ENCODE measurements at regions not wholly inside any gene's neighbourhood (a gene's known extent, or its start where the extent isn't known, plus 50 kb on each side); places are given as distances from the start of the nearest gene placed in this dataset.

DNA sequence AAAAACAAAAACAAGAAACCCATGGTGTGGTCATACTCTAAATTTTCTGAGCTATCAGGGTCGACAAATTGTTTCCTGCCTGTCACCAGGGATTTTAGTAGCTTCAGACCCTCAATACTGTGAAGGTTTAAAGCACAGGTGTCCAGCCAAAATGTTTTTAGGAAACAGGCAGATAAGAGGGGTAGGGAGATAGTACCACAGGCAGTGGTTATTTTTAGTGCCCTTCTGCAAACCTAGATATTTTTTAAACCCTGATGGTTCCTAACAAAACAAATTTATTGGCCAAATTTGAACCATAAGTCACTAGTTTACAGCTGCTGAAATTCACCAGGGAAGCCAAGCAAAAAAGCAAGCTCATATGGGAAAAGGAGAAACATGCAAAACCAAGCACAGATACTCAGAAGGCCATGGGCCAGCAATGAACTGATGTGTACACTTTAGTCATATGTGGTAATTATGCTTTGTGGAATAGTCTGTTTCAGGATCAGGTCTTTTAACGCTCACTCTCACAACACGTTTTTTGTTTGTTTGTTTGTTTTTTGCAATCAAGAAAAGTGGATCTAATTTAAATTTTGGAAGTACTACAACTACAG lies 156.8 kb upstream of the STK17B start:
- no peak overlapping the region for H3K4me2 ChIP-seq
- H3K36me3 ChIP-seq (replicated peaks; ENCODE audit: insufficient read depth, low read depth) = no peaks in the 10 kb centered on the region
- no peaks in the 10 kb centered on the region for H3K79me2 ChIP-seq

DNA sequence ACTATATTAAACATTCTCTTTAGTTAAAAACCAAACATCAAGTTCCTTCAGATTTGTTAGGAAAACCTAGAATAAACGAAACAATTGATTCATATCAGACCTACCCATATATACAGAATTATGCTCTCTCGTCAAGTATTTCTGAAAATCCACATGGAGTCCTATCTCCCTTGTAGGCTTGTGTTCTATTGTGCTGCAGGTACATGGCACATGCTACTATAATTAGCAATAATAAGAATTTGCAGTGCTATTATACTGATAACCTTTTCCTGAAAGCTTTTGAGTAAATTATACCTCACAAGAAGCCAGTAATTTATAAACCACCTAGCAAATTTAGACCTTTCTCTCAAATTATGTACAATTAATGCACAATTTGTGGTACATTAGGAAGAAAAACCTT lies 158.6 kb upstream of the STK17B start:
- 86% methylated on average over 2 of the region's 2 CpGs for WGBS (ENCODE audit: low lambda C conversion rate, missing lambda C conversion rate)

More for the DNA sequence above, 156.8 kb upstream of the STK17B start:
- no peak overlapping the region for H3K4me3 ChIP-seq
- H3K9me3 ChIP-seq (ENCODE audit: low read depth) = no peaks in the 10 kb centered on the region
- no peak overlapping the region for H3K27ac ChIP-seq
- DNase-seq (ENCODE audit: low spot score) = no peak
- WGBS (ENCODE audit: low lambda C conversion rate, missing lambda C conversion rate) = 80% methylated on average over 3 of the region's 3 CpGs
- no peak overlapping the region for H2AFZ ChIP-seq
- no peaks in the 10 kb centered on the region for H3K4me1 ChIP-seq (ENCODE audit: insufficient read depth)
- no peaks in the 10 kb centered on the region for H4K20me1 ChIP-seq (ENCODE audit: insufficient read depth, poor library complexity, severe bottlenecking)
- no peaks in the 10 kb centered on the region for H3K9me2 ChIP-seq (replicated peaks; ENCODE audit: insufficient read depth)
- no peaks in the 10 kb centered on the region for H3K27me3 ChIP-seq
- no peak for TF ChIP-seq EZH2 (IDR thresholded peaks at IDR 0.05; ENCODE audit: borderline replicate concordance)
- TF ChIP-seq, protein P1, sequence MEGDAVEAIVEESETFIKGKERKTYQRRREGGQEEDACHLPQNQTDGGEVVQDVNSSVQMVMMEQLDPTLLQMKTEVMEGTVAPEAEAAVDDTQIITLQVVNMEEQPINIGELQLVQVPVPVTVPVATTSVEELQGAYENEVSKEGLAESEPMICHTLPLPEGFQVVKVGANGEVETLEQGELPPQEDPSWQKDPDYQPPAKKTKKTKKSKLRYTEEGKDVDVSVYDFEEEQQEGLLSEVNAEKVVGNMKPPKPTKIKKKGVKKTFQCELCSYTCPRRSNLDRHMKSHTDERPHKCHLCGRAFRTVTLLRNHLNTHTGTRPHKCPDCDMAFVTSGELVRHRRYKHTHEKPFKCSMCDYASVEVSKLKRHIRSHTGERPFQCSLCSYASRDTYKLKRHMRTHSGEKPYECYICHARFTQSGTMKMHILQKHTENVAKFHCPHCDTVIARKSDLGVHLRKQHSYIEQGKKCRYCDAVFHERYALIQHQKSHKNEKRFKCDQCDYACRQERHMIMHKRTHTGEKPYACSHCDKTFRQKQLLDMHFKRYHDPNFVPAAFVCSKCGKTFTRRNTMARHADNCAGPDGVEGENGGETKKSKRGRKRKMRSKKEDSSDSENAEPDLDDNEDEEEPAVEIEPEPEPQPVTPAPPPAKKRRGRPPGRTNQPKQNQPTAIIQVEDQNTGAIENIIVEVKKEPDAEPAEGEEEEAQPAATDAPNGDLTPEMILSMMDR (IDR thresholded peaks at IDR 0.05; ENCODE audit: poor library complexity) = no peak
- TF ChIP-seq EZH2phosphoT487 (IDR thresholded peaks at IDR 0.05; ENCODE audit: low read depth, severe bottlenecking, unreplicated experiment) = no peak

DNA sequence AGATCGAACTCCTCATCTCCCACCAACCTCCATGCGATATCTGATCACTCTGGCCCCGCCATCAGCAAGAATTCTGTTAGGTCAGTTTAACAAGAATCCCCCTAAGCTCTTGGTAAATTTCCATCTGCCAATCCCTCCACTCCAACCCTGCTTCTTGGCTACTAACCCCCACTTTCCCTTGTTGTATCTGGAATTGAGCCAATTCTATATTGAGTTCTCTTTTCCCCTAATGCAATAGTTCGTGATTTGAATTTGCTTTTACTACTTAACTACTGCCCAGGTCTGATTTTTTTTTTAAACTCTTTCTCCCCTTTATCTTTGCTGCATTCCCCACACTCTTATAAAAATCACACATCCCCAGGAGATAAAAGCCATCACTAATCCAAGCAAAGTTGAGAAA lies 159.3 kb upstream of the STK17B start:
- no peaks in the 10 kb centered on the region for H3K9me3 ChIP-seq (ENCODE audit: low read depth)
- no peak overlapping the region for H2AFZ ChIP-seq
- no peaks in the 10 kb centered on the region for H3K4me1 ChIP-seq (ENCODE audit: insufficient read depth)
- H3K9me2 ChIP-seq (replicated peaks; ENCODE audit: insufficient read depth) = no peaks in the 10 kb centered on the region
- H3K27me3 ChIP-seq = no peaks in the 10 kb centered on the region
- TF ChIP-seq, protein P1 (IDR thresholded peaks at IDR 0.05; ENCODE audit: poor library complexity) = no peak
- TF ChIP-seq EZH2 (IDR thresholded peaks at IDR 0.05; ENCODE audit: borderline replicate concordance) (no peak), EZH2phosphoT487 (IDR thresholded peaks at IDR 0.05; ENCODE audit: low read depth, severe bottlenecking, unreplicated experiment) (no peak)
- no peaks in the 10 kb centered on the region for H4K20me1 ChIP-seq (ENCODE audit: insufficient read depth, poor library complexity, severe bottlenecking)
- H3K79me2 ChIP-seq = no peaks in the 10 kb centered on the region
- 77% methylated on average over 4 of the region's 4 CpGs for WGBS (ENCODE audit: low lambda C conversion rate, missing lambda C conversion rate)
- DNase-seq (ENCODE audit: low spot score) = no peak
- H3K36me3 ChIP-seq (replicated peaks; ENCODE audit: insufficient read depth, low read depth) = no peaks in the 10 kb centered on the region
- no peak overlapping the region for H3K4me3 ChIP-seq
- no peak overlapping the region for H3K4me2 ChIP-seq
- H3K27ac ChIP-seq = no peak overlapping the region

More for the DNA sequence above, 158.6 kb upstream of the STK17B start:
- Histone ChIP-seq H3K27me3 (no peaks in the 10 kb centered on the region), H3K36me3 (replicated peaks; ENCODE audit: insufficient read depth, low read depth) (no peaks in the 10 kb centered on the region), H3K9me2 (replicated peaks; ENCODE audit: insufficient read depth) (no peaks in the 10 kb centered on the region), H3K4me1 (ENCODE audit: insufficient read depth) (no peaks in the 10 kb centered on the region), H3K27ac (no peak overlapping the region), H4K20me1 (ENCODE audit: insufficient read depth, poor library complexity, severe bottlenecking) (no peaks in the 10 kb centered on the region), H3K79me2 (no peaks in the 10 kb centered on the region), H2AFZ (no peak overlapping the region), H3K9me3 (ENCODE audit: low read depth) (no peaks in the 10 kb centered on the region), H3K4me3 (no peak overlapping the region), H3K4me2 (no peak overlapping the region)
- no peak for DNase-seq (ENCODE audit: low spot score)
- TF ChIP-seq EZH2 (IDR thresholded peaks at IDR 0.05; ENCODE audit: borderline replicate concordance) = no peak
- TF ChIP-seq EZH2phosphoT487 (IDR thresholded peaks at IDR 0.05; ENCODE audit: low read depth, severe bottlenecking, unreplicated experiment) = no peak
- TF ChIP-seq, protein P1 (IDR thresholded peaks at IDR 0.05; ENCODE audit: poor library complexity) = no peak

All from hepatocyte (in vitro differentiated cells).